Breast epithelium (tissue), 3 donors: ENCODE measurements at regions not wholly inside any gene's neighbourhood (a gene's known extent, or its start where the extent isn't known, plus 50 kb on each side); places are given as distances from the start of the nearest gene placed in this dataset.
"Not testable (repeated sequence)": the region's sequence is repeated elsewhere in the genome, so short reads cannot be mapped to it uniquely, and the experiment has no call there.

Source experiments
- CTCF ChIP-seq, 3 donors: fragments of 450-650 bp; IDR thresholded peaks; one replicate each; pipeline ENCODE4 v1.5.1; 2016 to 2017; ENCODE audit warnings: antibody characterized with exemption in 3 of 3, mild to moderate bottlenecking in 3 of 3, moderate library complexity in 3 of 3
- POLR2AphosphoS5 ChIP-seq, 3 donors: sonication (generic); formaldehyde crosslinking; IDR thresholded peaks; one replicate each; pipeline ENCODE4 v1.6.1; 2017; ENCODE audit warnings: antibody characterized with exemption in 3 of 3

- TF ChIP-seq CTCF, POLR2AphosphoS5 (IDR thresholded peaks at IDR 0.05): not testable (repeated sequence)
Measured at GRCh38 chr14:71771996-71772395, 160.2 kb upstream of the RGS6 start.
